PFSK-1 (cell line): ENCODE measurements at regions not wholly inside any gene's neighbourhood (a gene's known extent, or its start where the extent isn't known, plus 50 kb on each side); places are given as distances from the start of the nearest gene placed in this dataset.

ENCODE experiments used
- POLR2AphosphoS5 ChIP-seq: IDR thresholded peaks from 2 replicates; pipeline ENCODE4 v1.6.1; 2012; ENCODE audit warnings: low read depth, mild to moderate bottlenecking, control low read depth, low read length, moderate library complexity
- REST ChIP-seq, 2 experiments: IDR thresholded peaks; 2 replicates each; pipeline versions ENCODE4 v1.6.1 to v1.8.0; 2011 to 2012; ENCODE audit warnings: low read depth in 2 of 2, low read length in 2 of 2, control low read depth in 1 of 2, inconsistent platforms in 1 of 2, mild to moderate bottlenecking in 1 of 2, moderate library complexity in 1 of 2; ENCODE audit not compliant: insufficient read depth in 1 of 2

- TF ChIP-seq POLR2AphosphoS5, result no peak
- no peak for TF ChIP-seq REST (IDR thresholded peaks at IDR 0.05; ENCODE audit: insufficient read depth in 1 of 2, low read depth in 2 of 2, low read length in 2 of 2)
Measured at GRCh38 chr5:167823405-167823804, 468.0 kb upstream of the WWC1 start.
